H9 (cell line): ENCODE measurements at regions not wholly inside any gene's neighbourhood (a gene's known extent, or its start where the extent isn't known, plus 50 kb on each side); places are given as distances from the start of the nearest gene placed in this dataset.

Source experiments
- DNase-seq: peaks from one replicate; pipeline ENCODE4 v3.0.0-alpha.2; 2017
- H2AFZ ChIP-seq: one replicate; pipeline ENCODE4 v1.6.1; 2013; ENCODE audit warnings: mild to moderate bottlenecking, low read length, control low read depth, moderate library complexity
- H2AK5ac ChIP-seq: 2 replicates; pipeline ENCODE4 v1.6.1; 2013; ENCODE audit warnings: low read length, control low read depth, mixed read lengths; ENCODE audit not compliant: insufficient read length
- H2BK120ac ChIP-seq: one replicate; pipeline ENCODE4 v1.6.1; 2013; ENCODE audit warnings: low read depth, mild to moderate bottlenecking, low read length, control low read depth, inconsistent platforms; ENCODE audit not compliant: poor library complexity, severe bottlenecking
- H2BK12ac ChIP-seq: 2 replicates; pipeline ENCODE4 v1.6.1; 2013; ENCODE audit warnings: low read length, control low read depth, mixed read lengths, low read depth; ENCODE audit not compliant: insufficient read length
- H2BK15ac ChIP-seq: 2 replicates; pipeline ENCODE4 v1.6.1; 2013; ENCODE audit warnings: low read depth, low read length, control low read depth
- H2BK20ac ChIP-seq: one replicate; pipeline ENCODE4 v1.6.1; 2013; ENCODE audit warnings: low read depth, mild to moderate bottlenecking, low read length, control low read depth, inconsistent platforms; ENCODE audit not compliant: poor library complexity, severe bottlenecking
- H2BK5ac ChIP-seq: 2 replicates; pipeline ENCODE4 v1.6.1; 2013; ENCODE audit warnings: low read length, control low read depth, mixed read lengths; ENCODE audit not compliant: insufficient read length
- H3K14ac ChIP-seq: 2 replicates; pipeline ENCODE4 v1.6.1; 2013; ENCODE audit warnings: low read length, control low read depth; ENCODE audit not compliant: insufficient read depth
- H3K18ac ChIP-seq: 2 replicates; pipeline ENCODE4 v1.6.1; 2013; ENCODE audit warnings: low read depth, mild to moderate bottlenecking, mixed read lengths, low read length, control low read depth; ENCODE audit not compliant: insufficient read length
- H3K23ac ChIP-seq: 2 replicates; pipeline ENCODE4 v1.6.1; 2013; ENCODE audit warnings: low read length, control low read depth, mixed read lengths, low read depth; ENCODE audit not compliant: insufficient read length
- H3K23me2 ChIP-seq: 2 replicates; pipeline ENCODE4 v1.6.1; 2013; ENCODE audit warnings: low read depth, mild to moderate bottlenecking, mixed read lengths, low read length, control low read depth; ENCODE audit not compliant: insufficient read length, poor library complexity, severe bottlenecking
- H3K27ac ChIP-seq: 2 replicates; pipeline ENCODE4 v1.5.1; 2013; ENCODE audit warnings: low read length, control low read depth, mixed read lengths, low read depth; ENCODE audit not compliant: insufficient read length
- H3K27me3 ChIP-seq: 2 replicates; pipeline ENCODE4 v1.6.1; 2013; ENCODE audit warnings: low read length, control low read depth, inconsistent platforms; ENCODE audit not compliant: insufficient read depth
- H3K4ac ChIP-seq: 2 replicates; pipeline ENCODE4 v1.6.1; 2013; ENCODE audit warnings: low read depth, mild to moderate bottlenecking, control low read depth, inconsistent platforms, low read length, moderate library complexity
- H3K4me1 ChIP-seq: 2 replicates; pipeline ENCODE4 v1.6.1; 2013; ENCODE audit warnings: low read length, control low read depth, inconsistent platforms; ENCODE audit not compliant: insufficient read depth
- H3K4me2 ChIP-seq: 2 replicates; pipeline ENCODE4 v1.6.1; 2013; ENCODE audit warnings: low read length, control low read depth, mixed read lengths; ENCODE audit not compliant: insufficient read length, insufficient read depth
- H3K56ac ChIP-seq: 2 replicates; pipeline ENCODE4 v1.6.1; 2013; ENCODE audit warnings: low read depth, mild to moderate bottlenecking, mixed read lengths, low read length, control low read depth; ENCODE audit not compliant: insufficient read length
- H3K79me1 ChIP-seq: 2 replicates; pipeline ENCODE4 v1.6.1; 2013; ENCODE audit warnings: low read depth, mild to moderate bottlenecking, moderate library complexity, low read length, control low read depth, inconsistent platforms; ENCODE audit not compliant: insufficient read depth, poor library complexity, severe bottlenecking
- H3K79me2 ChIP-seq: 2 replicates; pipeline ENCODE4 v1.6.1; 2013; ENCODE audit warnings: low read length, control low read depth, inconsistent platforms; ENCODE audit not compliant: insufficient read depth
- H3K9ac ChIP-seq: 2 replicates; pipeline ENCODE4 v1.6.1; 2013; ENCODE audit warnings: low read length, control low read depth, mixed read lengths; ENCODE audit not compliant: insufficient read length; ENCODE audit errors: extremely low read depth
- H3K9me3 ChIP-seq: one replicate; pipeline ENCODE4 v1.6.1; 2013; ENCODE audit warnings: low read depth, low read length, inconsistent platforms; ENCODE audit not compliant: control insufficient read depth
- H3T11ph ChIP-seq: one replicate; pipeline ENCODE4 v1.6.1; 2013; ENCODE audit warnings: mild to moderate bottlenecking, low read length, control low read depth, inconsistent platforms
- H4K20me1 ChIP-seq: one replicate; pipeline ENCODE4 v1.6.1; 2013; ENCODE audit not compliant: control insufficient read depth, insufficient read length, insufficient read depth
- H4K5ac ChIP-seq: 2 replicates; pipeline ENCODE4 v1.6.1; 2013; ENCODE audit warnings: low read depth, mild to moderate bottlenecking, mixed read lengths, low read length, control low read depth; ENCODE audit not compliant: insufficient read length
- H4K8ac ChIP-seq: replicated peaks from 2 replicates; pipeline ENCODE4 v1.6.1; 2013; ENCODE audit warnings: low read length, control low read depth, mixed read lengths, low read depth; ENCODE audit not compliant: insufficient read length
- H4K91ac ChIP-seq: 2 replicates; pipeline ENCODE4 v1.6.1; 2013; ENCODE audit warnings: low read depth, mild to moderate bottlenecking, moderate library complexity, mixed read lengths, low read length, control low read depth; ENCODE audit not compliant: insufficient read length
- H3K27ac Mint-ChIP-seq, 3 experiments: 2 replicates in 2 of 3; 3 replicates in 1 of 3; pipeline ENCODE4 v1.8.0; 2020 to 2021; ENCODE audit warnings: mixed read lengths in 3 of 3, mild to moderate bottlenecking in 1 of 3, moderate library complexity in 1 of 3
- H3K27me3 Mint-ChIP-seq: 2 replicates; pipeline ENCODE4 v1.8.0; 2021; ENCODE audit warnings: low read depth, mild to moderate bottlenecking, moderate library complexity, mixed read lengths
- H3K36me3 Mint-ChIP-seq, 3 experiments: 2 replicates in 2 of 3; 3 replicates in 1 of 3; pipeline ENCODE4 v1.8.0; 2020 to 2021; ENCODE audit warnings: low read depth in 3 of 3, mixed read lengths in 3 of 3; ENCODE audit not compliant: insufficient read depth in 1 of 3
- H3K4me1 Mint-ChIP-seq, 2 experiments: 2 replicates each; pipeline ENCODE4 v1.8.0; 2020; ENCODE audit warnings: mixed read lengths in 2 of 2
- H3K4me3 Mint-ChIP-seq, 2 experiments: 2 replicates in 1 of 2; 3 replicates in 1 of 2; pipeline ENCODE4 v1.8.0; 2020 to 2021; ENCODE audit warnings: mild to moderate bottlenecking in 2 of 2, mixed read lengths in 2 of 2, moderate library complexity in 1 of 2
- H3K9me3 Mint-ChIP-seq, 2 experiments: 2 replicates in 1 of 2; 3 replicates in 1 of 2; pipeline ENCODE4 v1.8.0; 2020; ENCODE audit warnings: mild to moderate bottlenecking in 2 of 2, mixed read lengths in 2 of 2, moderate library complexity in 1 of 2
- CTCF ChIP-seq: fragments of 200-600 bp; sonication (generic); conservative IDR thresholded peaks from 3 replicates; pipeline ENCODE4 v1.8.0; 2021; ENCODE audit warnings: antibody characterized with exemption, mild to moderate bottlenecking
- WGBS: extraction: QIAGEN DNeasy Blood & Tissue Kit; methylation state at CpG from one replicate; pipeline ENCODE4 v1.1.7; 2013; ENCODE audit warnings: missing lambda C conversion rate, low lambda C conversion rate, mixed read lengths; ENCODE audit not compliant: insufficient read length; ENCODE audit errors: extremely low coverage; 5-methylcytosine and 5-hydroxymethylcytosine counted together

DNA sequence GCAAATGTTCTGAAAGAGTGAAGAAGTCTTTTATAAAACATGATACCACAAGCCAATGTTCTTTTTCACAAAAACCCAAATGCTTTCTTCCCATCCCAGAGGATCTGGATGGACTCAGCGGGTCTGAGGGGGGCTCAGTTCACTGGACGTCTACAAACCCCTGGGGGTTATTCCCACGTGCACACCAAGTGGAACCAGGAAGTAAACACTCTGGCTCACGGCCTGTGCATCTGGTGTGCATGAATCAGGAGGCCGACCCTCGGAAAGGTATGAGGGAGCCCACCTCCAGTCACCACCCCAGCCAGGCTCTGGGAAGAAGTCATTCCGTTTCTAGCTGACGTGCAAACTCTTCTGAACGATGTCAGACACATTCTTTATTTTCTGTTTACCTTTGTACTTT, 252.2 kb downstream of the DLL1 start:
- H3K9me3 ChIP-seq = no peaks in the 10 kb centered on the region
- H4K20me1 ChIP-seq = no peaks in the 10 kb centered on the region
- H2BK120ac ChIP-seq = no peak overlapping the region
- no peak overlapping the region for H2BK12ac ChIP-seq
- H4K8ac ChIP-seq = no peak overlapping the region
- H3K27ac Mint-ChIP-seq = peak overlapping the region in 1 of 3 experiments; percentile 57; a peak in 2 of 7 replicates
- peaks cover 54 to 58% of the 10 kb centered on the region in 2 experiments for H3K4me1 Mint-ChIP-seq
- no peak overlapping the region for H2AFZ ChIP-seq
- H3K36me3 Mint-ChIP-seq = peaks cover 1 to 36% (median 12%) of the 10 kb centered on the region in 3 experiments; a peak in 6 of 7 replicates
- H3K79me1 ChIP-seq = no peaks in the 10 kb centered on the region
- H2BK20ac ChIP-seq = no peak overlapping the region
- no CpG with 5 or more reads among the region's 9 CpGs for WGBS
- no peak overlapping the region for H3T11ph ChIP-seq
- no peak overlapping the region for H3K18ac ChIP-seq
- no peak overlapping the region for H4K5ac ChIP-seq
- no peak overlapping the region for H4K91ac ChIP-seq
- H3K9ac ChIP-seq = no peak overlapping the region
- no peak overlapping the region for H2BK15ac ChIP-seq
- H3K4me1 ChIP-seq = peaks cover 3% of the 10 kb centered on the region; the same call in 1 of the 2 replicates
- no peak overlapping the region for H3K4ac ChIP-seq
- H3K9me3 Mint-ChIP-seq = peaks cover 22 to 24% of the 10 kb centered on the region in 2 experiments
- H3K23ac ChIP-seq = no peak overlapping the region
- no peak for TF ChIP-seq CTCF
- H2AK5ac ChIP-seq = no peak overlapping the region
- H3K14ac ChIP-seq = no peak overlapping the region
- no peak overlapping the region for H2BK5ac ChIP-seq
- no peaks in the 10 kb centered on the region for H3K27me3 ChIP-seq
- H3K27ac ChIP-seq = no peak overlapping the region
- DNase-seq = no peak
- no peak overlapping the region for H3K56ac ChIP-seq
- H3K4me2 ChIP-seq = no peak overlapping the region
- no peaks in the 10 kb centered on the region for H3K79me2 ChIP-seq
- no peaks in the 10 kb centered on the region for H3K23me2 ChIP-seq
- peaks cover 6% of the 10 kb centered on the region for H3K27me3 Mint-ChIP-seq
- H3K4me3 Mint-ChIP-seq = no peak overlapping the region
